ENCODE measurements at regions not wholly inside any gene's neighbourhood (a gene's known extent, or its start where the extent isn't known, plus 50 kb on each side); places are given as distances from the start of the nearest gene placed in this dataset.

DNA sequence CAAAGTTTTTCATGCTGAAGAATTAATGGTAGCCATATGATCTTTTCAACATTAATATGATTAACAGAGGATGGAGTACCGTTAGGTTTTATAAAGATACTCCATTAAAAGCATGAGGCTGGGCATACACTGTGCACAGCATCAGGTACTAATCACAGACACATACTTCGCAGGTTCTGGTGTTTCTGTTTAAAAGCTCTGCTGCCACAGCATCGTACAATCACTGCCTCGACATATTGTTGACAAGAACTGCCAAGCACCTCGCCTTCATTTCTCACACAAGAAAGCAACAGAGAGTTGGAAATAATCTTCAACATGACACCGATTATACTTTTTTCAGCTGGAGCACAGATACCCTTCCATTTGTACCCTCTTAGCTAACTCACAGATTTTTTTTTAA lies 753.4 kb upstream of the FAM241A start:
- no peak for TF ChIP-seq CTCF (IDR thresholded peaks at IDR 0.05; ENCODE audit: low read depth, low read length, missing input control)
- no peak for TF ChIP-seq YY1 (IDR thresholded peaks at IDR 0.05)
- TF ChIP-seq RAD21 (IDR thresholded peaks at IDR 0.05), result no peak
- TF ChIP-seq, protein P1, sequence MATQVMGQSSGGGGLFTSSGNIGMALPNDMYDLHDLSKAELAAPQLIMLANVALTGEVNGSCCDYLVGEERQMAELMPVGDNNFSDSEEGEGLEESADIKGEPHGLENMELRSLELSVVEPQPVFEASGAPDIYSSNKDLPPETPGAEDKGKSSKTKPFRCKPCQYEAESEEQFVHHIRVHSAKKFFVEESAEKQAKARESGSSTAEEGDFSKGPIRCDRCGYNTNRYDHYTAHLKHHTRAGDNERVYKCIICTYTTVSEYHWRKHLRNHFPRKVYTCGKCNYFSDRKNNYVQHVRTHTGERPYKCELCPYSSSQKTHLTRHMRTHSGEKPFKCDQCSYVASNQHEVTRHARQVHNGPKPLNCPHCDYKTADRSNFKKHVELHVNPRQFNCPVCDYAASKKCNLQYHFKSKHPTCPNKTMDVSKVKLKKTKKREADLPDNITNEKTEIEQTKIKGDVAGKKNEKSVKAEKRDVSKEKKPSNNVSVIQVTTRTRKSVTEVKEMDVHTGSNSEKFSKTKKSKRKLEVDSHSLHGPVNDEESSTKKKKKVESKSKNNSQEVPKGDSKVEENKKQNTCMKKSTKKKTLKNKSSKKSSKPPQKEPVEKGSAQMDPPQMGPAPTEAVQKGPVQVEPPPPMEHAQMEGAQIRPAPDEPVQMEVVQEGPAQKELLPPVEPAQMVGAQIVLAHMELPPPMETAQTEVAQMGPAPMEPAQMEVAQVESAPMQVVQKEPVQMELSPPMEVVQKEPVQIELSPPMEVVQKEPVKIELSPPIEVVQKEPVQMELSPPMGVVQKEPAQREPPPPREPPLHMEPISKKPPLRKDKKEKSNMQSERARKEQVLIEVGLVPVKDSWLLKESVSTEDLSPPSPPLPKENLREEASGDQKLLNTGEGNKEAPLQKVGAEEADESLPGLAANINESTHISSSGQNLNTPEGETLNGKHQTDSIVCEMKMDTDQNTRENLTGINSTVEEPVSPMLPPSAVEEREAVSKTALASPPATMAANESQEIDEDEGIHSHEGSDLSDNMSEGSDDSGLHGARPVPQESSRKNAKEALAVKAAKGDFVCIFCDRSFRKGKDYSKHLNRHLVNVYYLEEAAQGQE (IDR thresholded peaks at IDR 0.05), result no peak

Data from liver (tissue), 3 donors.